A673 (cell line): ENCODE measurements at regions not wholly inside any gene's neighbourhood (a gene's known extent, or its start where the extent isn't known, plus 50 kb on each side); places are given as distances from the start of the nearest gene placed in this dataset.

Source experiments
- CTCF ChIP-seq: fragments of 300-800, 200-600 bp; sonication (generic); conservative IDR thresholded peaks from 2 replicates; pipeline ENCODE4 v1.5.1; 2017; ENCODE audit warnings: low read depth, mild to moderate bottlenecking, antibody characterized with exemption, low read length, moderate library complexity, mixed read lengths
- EZH2 ChIP-seq: fragments of 200-600 bp; sonication (generic); IDR thresholded peaks from 2 replicates; pipeline ENCODE4 v1.6.1; 2017; ENCODE audit warnings: borderline replicate concordance, low read depth, mild to moderate bottlenecking, mixed read lengths, antibody characterized with exemption, low read length; ENCODE audit not compliant: poor library complexity, severe bottlenecking

- TF ChIP-seq CTCF (no peak), EZH2 (no peak)
Observed at GRCh38 chr3:190175490-190175889, 54.8 kb upstream of the P3H2 start.
